Inflammatory macrophage treated with lipopolysaccharide for 1 hour (primary cell): ENCODE measurements at regions not wholly inside any gene's neighbourhood (a gene's known extent, or its start where the extent isn't known, plus 50 kb on each side); places are given as distances from the start of the nearest gene placed in this dataset.
"Not testable (repeated sequence)": the region's sequence is repeated elsewhere in the genome, so short reads cannot be mapped to it uniquely, and the experiment has no call there.

Experiments
- DNase-seq, 2 donors: peaks; one replicate each; pipeline ENCODE4 v3.0.0-alpha.2; 2020 to 2022

DNA sequence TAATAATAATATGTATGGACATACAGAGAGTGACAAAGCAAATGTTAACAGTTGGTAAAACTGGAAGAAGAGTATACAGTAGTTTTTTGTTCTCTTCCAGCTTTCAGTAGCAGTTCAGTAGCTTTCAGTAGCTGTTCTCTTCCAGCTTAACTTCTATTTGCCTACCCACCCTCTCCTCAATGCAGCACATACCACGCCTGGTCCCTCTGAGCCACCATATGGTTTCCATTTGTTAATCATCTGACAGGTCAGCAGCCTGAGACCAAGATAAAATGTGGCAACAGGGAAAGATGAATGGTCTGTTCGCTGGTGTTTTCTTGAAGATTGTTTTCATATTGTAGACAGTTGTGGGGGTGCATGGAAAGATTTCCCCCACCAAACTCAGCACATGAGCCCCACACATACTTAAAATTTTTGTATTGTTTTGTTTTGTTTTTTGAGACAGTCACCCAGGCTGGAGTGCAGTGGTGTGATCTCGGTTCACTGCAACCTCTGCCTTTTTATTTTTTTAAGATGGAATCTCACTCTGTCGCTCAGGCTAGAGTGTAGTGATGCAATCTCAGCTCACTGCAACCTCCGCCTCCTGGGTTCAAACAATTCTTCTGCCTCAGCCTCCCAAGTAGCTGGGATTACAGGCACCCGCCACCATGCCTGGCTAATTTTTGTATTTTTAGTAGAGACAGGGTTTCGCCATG, 56.8 kb downstream of the ATP6V0E2 start:
- DNase-seq: not testable (repeated sequence)

DNA sequence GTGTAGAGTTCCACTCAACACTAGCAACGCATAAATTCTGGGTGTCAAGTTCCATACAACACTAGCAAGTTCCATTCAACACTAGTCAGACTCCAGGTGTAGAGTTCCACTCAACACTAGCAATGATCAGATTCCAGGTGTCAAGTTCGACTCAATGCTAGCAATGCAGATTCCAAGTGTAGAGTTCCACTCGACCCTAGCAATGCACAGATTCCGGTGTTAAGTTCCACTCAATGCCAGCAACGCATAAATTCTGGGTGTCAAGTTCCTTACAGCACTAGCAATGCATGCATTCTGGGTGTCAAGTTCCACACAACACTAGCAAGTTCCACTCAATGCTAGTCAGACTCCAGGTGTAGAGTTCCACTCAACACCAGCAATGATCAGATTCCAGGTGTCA, 60.0 kb downstream of the ATP6V0E2 start:
- DNase-seq: not testable (repeated sequence)

DNA sequence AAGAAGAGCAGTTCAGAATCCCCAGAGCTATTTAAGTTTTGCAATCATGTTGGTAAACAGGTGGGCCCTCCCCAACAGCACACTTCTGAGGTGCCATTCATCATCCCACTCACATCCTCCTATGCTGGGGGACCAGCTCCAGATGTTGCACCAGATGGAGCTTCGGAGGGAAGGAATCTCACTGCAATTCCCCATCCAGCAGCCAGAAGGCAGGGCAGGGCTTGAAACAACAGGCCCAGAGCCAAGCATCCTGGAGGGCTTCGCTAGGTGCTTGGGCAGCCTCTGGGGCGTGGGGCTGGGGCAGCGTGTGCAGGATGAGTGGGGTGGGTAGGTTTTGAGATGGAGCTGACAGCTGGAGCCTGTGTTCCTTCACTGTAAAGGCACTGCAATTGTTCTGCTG, 73.6 kb downstream of the ATP6V0E2 start:
- DNase-seq: not testable (repeated sequence)

DNA sequence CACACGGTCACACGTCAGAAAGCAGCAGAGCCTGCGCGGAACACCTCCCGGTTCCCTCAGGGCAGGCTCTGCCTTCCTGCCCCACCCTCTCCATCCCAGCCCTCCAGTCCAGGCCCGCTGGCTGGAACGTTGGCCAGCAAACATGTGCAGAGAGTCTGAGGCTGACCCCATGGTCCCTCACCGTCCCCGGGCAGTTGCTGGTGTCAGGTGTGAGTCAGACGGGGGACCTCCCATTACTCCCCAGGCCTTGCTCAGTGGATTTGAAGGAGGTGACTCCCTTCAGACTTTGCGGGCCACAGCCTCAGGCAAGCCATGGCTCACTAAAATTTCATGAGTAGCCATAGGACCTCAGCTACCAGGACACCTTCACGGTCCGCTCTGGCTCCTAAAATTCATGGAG, 74.7 kb downstream of the ATP6V0E2 start:
- not testable (repeated sequence) for DNase-seq

DNA sequence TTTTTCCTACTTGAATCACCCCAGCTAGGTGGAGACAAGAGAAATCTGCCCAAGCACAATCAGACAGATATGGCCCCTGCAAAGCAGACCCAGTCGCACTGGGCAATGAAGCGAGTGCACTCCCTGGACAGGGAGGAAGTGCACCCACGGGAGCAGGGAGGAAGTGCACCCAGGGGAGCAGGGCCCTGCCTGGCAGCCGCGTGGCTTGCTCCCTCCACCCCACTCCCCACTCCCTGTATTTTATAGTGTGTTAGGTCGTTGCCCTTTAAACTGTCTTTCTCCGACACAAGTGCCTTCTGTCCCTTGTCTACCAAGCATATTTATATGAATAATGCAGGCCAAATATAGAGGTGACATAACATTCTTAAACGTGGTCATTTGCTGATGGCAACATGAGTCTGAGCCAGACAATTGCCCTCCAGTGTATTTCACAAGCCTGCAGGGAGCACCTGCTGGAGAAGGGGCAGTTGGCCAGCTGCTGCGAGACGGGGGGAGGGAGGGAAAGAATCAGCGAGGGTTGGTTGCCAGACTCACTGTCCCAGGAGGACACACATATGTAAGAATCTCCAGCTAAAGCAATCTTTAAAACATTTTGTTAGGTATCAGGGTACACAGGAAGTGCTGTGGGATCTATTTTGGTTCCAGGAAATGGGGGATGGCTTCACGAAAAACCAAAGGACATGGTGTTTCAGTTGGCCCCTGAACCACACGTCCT, 76.3 kb downstream of the ATP6V0E2 start:
- not testable (repeated sequence) for DNase-seq

DNA sequence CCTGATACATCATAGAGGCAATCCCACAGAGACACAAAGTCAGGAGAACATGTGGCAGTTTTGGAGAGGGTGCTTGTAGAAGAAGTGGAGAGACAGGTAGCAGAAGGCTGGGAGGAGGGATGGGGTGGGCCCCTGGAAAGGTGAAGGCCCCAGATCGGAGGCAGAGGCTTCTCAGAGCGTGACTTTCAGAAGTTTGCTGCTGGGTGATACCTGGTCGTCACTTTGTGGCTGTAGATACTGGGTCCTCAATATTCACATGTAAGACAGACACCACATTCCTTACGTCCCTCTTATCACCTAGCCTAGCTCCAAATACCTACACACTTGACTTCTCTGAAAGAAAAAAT, 76.8 kb downstream of the ATP6V0E2 start:
- DNase-seq: not testable (repeated sequence)

DNA sequence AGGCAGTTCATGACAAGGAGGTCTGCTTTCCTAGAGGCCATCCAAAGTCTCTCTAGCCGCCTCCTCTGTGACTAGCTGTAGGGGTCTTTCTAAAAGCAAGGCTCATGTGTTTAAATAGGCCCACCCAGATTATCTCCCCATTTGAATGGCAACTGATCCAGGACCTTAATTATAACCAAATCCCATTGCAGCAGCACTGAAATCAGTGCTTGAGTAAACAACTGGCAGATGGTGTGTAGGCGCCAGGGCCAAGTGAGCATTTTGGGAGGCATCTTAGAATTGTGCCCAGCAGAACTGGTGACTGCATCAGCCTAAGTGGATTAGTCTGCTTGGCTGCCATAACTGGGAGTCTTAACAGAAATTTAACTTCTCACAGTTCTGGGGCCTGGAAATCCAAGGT, 77.8 kb downstream of the ATP6V0E2 start:
- not testable (repeated sequence) for DNase-seq

DNA sequence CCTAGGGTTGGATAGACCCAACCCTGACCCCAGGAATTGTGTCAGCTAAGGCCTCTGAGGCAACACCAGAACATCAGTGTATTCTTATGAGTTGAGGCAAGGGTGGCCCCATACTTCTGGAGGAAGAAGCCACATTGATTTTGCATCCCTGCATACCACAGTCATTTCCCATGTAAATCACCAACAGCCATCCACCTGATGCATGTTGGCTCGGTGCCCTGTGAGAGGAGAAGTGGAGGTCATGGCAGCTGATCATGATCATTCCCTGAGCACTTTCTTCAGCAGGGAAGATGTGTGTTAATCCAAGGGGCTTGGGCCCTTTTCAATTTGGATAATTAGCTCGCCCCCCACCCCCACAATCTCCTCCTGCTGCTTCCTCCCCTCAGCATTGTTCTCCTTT, 85.1 kb downstream of the ATP6V0E2 start:
- not testable (repeated sequence) for DNase-seq

DNA sequence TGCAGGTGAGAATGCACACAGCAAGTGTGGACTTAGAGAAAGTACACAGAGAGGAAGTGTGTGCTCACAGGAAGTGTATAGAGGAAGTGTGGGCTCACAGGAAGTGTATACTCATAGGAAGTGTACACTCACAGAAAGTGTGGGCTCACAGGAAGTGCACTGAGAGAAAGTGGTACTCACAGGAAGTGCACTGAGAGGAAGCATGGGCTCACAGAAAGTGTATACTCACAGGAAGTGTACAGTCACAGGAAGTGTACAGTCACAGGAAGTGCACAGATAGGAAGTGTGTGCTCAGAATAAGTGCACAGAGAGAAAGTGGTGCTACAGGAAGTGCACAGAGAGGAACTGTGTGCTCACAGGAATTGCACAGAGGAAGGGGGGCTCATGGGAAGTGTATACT, 87.1 kb downstream of the ATP6V0E2 start:
- peak in 1 of 2 donors; percentile 5 for DNase-seq

DNA sequence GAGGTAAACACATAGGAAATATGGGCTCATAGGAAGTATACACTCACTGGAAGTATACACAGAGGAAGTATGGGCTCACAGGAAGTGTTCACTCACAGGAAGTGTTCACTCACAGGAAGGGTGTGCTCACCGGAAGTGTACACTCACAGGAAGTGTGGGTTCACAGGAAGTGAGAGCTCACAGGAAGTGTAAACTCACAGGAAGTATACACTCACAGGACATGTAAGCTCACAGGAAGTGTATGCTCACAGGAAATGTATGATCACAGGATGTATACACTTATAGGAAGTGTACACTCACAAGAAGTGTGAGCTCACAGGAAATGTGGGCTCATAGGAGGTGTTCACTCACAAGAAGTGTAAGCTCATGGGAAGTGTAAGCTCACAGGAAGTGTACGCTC, 88.1 kb downstream of the ATP6V0E2 start:
- DNase-seq: not testable (repeated sequence)

DNA sequence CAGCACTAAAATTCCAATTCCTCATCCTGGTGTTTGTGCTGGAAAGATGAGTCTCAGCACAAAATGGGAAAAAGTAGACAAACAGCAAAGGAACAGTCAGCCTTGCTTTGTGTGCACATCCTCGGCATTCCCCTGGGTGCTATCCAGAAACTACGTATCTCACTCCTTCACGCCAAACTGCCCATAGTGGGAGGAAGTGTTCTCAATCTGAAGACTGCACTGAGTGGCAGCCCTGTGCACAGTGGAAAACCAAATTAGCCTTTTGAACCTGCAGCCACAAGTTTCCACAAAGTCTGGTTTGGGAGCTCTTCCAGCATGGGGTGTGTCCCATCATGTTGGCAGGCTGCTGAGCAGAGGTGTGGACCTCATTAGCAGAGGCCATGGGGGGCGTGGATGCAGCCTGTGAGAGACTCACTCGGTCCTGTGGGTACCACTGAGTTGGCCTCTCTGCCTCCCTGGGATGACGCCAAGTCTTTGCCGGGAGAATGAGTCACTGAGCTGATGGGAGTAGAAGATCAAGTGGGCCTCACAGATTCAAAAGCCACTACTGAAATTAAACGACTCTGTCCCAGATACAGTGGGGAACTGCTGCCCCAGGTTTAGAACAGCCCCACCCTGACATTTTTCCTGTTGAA, 89.0 kb downstream of the ATP6V0E2 start:
- not testable (repeated sequence) for DNase-seq

DNA sequence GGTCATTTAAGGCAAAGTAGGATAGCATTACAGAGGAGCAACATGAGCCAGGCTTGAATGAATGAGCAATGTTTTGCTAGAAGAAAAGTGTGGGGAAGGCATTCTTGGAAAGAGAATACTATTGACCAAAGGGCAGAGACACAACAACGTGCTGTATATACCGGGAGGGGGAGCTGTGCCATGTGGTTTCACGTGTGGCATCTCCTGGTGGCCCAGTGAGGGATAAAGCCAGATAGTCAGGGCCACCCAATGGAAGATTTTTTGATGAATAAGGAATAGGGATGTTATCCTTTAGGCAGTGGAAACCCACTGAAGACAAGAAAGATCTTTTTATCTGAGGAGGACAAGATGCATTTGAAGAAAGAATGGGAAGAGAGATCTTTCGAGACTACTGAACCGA, 90.2 kb downstream of the ATP6V0E2 start:
- not testable (repeated sequence) for DNase-seq

DNA sequence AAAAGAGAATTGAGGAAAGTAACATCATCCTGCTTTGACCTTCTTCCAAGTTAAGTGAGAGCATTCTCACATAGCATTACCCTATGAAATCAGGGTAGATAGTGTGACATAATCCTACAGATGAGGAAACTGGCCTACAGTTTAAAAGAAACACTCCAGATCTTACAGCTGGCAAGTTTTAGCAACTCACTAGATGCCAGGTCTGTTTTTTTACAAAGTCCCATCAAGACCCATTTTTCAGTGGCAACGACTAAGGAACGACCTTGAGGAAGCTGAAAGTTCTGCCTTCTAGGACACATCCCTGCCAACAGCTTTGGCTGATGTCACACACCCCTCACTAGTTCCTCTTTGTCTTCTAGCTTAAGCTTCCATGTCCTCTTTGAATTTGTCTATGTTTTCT, 92.7 kb downstream of the ATP6V0E2 start:
- DNase-seq: peak; percentile 6 to 9

DNA sequence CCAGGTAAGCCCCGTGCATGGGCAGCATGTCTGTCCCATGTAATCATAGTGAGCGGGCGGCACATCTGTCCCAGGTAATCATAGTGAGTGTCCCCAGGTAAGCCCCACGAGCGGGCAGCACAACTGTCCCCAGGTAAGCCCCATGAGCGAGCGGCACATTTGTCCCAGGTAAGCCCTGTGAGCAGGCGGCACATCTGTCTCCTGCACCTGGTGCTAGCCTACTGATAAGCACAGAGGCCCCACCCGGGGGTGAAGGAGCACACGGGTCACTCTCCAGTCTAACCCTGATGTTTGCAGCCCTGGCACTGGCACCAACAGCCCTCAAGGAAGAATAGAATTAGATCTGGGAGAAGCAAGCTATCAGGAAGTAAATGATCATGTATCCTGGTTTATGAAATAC, 99.2 kb downstream of the ATP6V0E2 start:
- not testable (repeated sequence) for DNase-seq

DNA sequence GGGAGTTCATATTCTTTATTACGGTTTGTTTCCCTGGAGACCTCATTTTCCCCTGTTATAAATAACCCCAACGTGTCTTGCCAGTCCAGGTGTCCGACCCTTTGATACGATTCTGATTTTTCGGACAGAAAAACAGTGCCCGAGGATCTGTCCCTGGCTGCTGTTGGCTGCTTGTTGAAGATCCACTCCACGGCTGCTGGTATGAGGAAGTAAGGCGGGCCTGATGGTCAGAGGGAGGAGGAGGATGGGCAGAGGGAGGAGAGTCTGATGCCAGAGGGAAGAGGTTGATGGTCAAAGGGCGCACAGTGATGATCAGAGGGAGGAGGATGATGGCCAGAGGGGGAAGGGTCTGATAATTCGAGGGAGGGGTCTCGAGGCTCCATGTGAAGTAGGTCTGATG, 99.9 kb downstream of the ATP6V0E2 start:
- DNase-seq: not testable (repeated sequence)

DNA sequence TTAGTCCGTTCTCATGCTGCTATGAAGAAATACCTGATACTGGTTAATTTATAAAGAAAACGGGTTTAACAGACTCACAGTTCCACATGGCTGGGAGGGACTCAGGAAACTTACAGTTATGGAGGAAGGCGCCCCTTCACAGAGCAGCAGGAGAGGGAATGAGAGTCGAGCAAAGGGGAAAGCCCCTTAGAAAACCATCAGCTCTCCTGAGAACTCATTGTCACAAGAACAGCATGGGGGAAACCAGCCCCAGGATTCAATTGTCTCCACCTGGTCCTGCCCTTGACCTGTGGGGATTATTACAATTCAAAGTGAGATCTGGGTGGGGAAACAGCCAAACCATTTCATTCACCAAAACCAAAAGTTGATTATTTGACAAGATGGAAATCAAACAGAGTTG, 101.8 kb downstream of the ATP6V0E2 start:
- DNase-seq: not testable (repeated sequence)

DNA sequence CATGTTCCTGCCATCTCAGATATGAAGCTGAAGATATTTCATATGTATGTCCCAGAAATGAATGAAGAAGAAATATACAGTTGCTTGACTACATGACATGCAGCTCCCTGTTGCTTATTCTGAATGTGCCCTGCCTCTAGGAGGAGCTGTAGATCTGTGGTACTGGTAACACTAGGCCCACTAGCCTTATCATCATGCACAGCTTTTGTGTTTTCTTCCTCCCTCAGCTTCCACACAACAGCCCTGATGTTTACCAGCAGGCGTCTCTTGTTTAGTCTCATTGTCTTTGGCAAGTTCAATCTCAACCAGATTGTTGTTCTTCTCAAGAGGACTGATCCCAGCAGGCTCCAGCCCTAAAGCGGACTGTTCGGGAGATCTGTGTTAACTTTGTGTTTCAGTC, 104.8 kb downstream of the ATP6V0E2 start:
- not testable (repeated sequence) for DNase-seq

DNA sequence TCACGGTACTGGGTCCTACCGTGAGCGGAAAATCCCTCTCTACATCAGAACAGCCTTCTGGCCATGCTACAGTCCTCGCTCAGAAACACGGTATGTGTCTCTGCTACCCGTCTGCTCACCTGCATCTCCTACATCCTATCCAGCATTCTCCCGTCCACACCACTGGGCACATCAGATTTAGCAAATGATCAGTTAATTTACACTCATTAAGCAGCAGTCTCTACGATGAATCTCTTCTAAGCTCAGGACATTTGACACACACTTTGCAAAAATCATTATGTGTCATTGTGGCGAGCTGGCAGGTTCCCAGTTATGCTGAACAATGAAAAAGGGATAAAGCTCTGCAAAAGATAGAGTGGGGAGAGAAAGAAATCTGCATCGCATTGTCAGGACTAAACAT, 105.2 kb downstream of the ATP6V0E2 start:
- not testable (repeated sequence) for DNase-seq

DNA sequence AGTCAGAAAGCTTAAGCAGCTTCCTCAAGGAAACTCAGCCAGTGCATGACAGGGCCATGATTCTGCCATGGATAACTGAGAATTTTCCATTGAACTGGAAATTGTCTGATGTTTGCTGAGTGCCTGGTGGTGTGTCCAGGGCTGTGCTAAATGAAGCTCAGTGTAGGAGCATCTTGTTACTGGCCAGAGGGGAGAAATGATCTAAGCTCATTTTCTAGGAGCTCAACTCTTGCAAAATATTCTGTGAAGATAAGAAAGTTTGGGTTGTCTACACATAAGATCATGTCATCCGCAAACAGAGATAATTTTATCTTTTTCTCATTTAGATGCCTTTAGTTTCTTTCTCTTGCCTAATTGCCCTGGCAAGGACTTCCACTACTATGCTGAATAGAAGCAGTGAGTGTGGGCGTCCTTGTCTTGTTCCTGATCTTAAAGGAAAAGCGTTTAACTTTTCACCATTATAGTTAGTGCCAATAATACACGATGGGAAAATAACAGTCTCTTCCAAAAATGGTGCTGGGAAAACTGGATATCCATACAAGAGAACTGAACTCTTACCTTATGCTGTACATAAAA, 108.9 kb downstream of the ATP6V0E2 start:
- peak in 1 of 2 donors; percentile 7 for DNase-seq

DNA sequence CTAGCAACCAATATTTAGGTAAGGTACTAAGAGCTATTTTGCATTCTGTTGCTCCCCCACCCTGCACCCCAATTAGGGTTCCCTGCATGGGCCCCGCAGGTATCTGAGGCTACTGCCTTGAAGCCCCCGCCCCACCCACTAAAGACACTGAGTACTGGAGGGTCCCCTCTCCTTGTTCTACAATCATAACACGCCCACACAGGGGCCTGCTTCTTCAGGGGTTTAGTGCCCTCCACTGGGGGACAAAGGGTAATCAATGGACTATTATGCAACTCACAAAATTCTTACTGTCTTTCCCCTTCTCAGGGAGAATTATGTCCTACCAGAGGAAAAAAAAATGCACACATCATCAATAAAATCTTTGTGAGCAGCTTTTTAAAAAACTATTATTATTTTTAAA, 113.1 kb downstream of the ATP6V0E2 start:
- not testable (repeated sequence) for DNase-seq

DNA sequence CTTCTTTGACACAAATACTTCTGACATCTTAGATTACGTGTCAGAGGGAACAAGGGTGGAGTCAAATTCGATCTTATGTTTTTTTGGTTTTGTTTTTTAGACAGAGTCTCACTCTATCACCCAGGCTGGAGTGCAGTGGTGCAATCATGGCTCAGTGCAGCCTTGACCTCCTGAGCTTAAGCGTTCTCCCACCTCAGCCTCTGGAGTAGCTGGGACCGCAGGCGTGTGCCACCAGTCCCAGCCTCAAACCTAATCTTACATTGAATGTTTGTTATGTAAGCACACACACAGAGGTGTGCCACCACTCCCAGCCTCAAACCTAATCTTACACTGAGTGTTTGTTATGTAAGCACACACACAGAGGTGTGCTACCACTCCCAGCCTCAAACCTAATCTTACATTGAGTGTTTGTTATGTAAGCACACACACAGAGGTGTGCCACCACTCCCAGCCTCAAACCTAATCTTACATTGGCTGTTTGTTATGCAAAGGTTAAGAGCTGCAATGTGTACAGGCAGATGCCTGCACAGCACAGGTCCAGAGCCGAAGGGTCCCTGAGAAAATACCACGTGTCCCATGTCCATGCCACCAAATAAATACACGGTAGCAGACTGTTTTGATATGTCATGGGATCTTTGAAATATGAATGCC, 118.0 kb downstream of the ATP6V0E2 start:
- not testable (repeated sequence) for DNase-seq

DNA sequence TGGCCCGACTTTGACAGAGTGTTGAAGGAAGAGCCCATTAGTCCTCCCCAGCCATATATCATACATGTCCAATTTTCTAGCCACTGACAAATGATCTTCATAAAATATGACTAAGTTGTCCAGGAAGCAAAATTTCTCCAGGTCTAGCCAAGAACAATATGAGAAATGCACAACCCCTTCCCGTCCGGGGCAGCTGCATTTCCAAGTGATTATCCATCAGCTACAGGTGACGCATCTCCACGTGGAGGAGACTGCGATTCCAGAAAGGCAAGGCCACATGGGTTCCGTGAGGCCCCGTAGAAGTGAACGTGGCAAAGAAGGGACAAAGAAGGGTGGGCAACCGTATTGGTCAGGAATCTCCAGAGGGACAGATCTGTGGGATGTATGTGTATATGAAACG, 118.6 kb downstream of the ATP6V0E2 start:
- DNase-seq: not testable (repeated sequence)
